ENCODE measurements at regions not wholly inside any gene's neighbourhood (a gene's known extent, or its start where the extent isn't known, plus 50 kb on each side); places are given as distances from the start of the nearest gene placed in this dataset.

GRCh38 chr7:16936626-16937422, 55.0 kb upstream of the AGR3 start:
- Histone ChIP-seq H3K4me2 (replicated peaks; ENCODE audit: low read depth, low read length, poor library complexity, severe bottlenecking) (no peak overlapping the region), H3K4me1 (ENCODE audit: control insufficient read depth in 2 of 2, insufficient read depth in 2 of 2, low read length in 2 of 2) (peaks cover 18 to 19% of the 10 kb centered on the region in 2 donors), H3K27me3 (replicated peaks in 1 of 4; ENCODE audit: control extremely low read depth in 1 of 4, control insufficient read depth in 3 of 4, insufficient read depth in 4 of 4, low read length in 3 of 4) (no peaks in the 10 kb centered on the region), H2AFZ (ENCODE audit: insufficient read depth, low read depth, low read length, poor library complexity, severe bottlenecking) (no peak overlapping the region), H3K9ac (ENCODE audit: low read length) (no peak overlapping the region), H4K20me1 (ENCODE audit: control insufficient read depth, insufficient read depth, low read length, poor library complexity, severe bottlenecking) (no peaks in the 10 kb centered on the region), H3K9me3 (ENCODE audit: control extremely low read depth in 1 of 3, control insufficient read depth in 2 of 3, insufficient read depth in 1 of 3, low read length in 2 of 3) (peaks cover 0 to 3% (median 0%) of the 10 kb centered on the region in 3 donors), H3K79me2 (ENCODE audit: control insufficient read depth, insufficient read depth, low read length) (no peaks in the 10 kb centered on the region), H3K36me3 (replicated peaks in 1 of 2; ENCODE audit: control extremely low read depth in 1 of 2, control insufficient read depth in 1 of 2, extremely low read depth in 1 of 2, insufficient read depth in 2 of 2, low read length in 1 of 2) (no peaks in the 10 kb centered on the region), H3K4me3 (ENCODE audit: control extremely low read depth in 1 of 5, extremely low read depth in 1 of 5, insufficient read depth in 1 of 5, low read depth in 2 of 5, low read length in 4 of 5) (no peak overlapping the region), H3K27ac (ENCODE audit: low read length in 2 of 2) (no peak overlapping the region)
- no peak overlapping the region for H3K4me3 Mint-ChIP-seq
- ATAC-seq (ENCODE audit: low read depth): no peak
- 100% methylated on average over 1 of the region's 4 CpGs for WGBS (ENCODE audit: insufficient coverage)
- no peak for DNase-seq
- peaks cover 34% of the 10 kb centered on the region for H3K4me1 Mint-ChIP-seq
- intact Hi-C loops (cut with micrococcal nuclease): no loop called here
- H3K9me3 Mint-ChIP-seq (ENCODE audit: insufficient read depth): no peaks in the 10 kb centered on the region
- no peak for TF ChIP-seq EZH2 (IDR thresholded peaks at IDR 0.05; ENCODE audit: borderline replicate concordance, insufficient read depth, low read depth, low read length, poor library complexity, severe bottlenecking)
- no peak for TF ChIP-seq CTCF (IDR thresholded peaks at IDR 0.05)
- no peaks in the 10 kb centered on the region for H3K27me3 Mint-ChIP-seq
- ChIA-PET CTCF (interaction anchor here (1.0 to 1.5 kb wide), 2 partner anchors 13 to 135 kb away, joined by 3 to 4 read pairs; no protein-coding TSS in a partner anchor), POLR2A (no interaction called here)
- H3K27ac Mint-ChIP-seq: no peak overlapping the region

GRCh38 chr7:16939161-16939560, 57.4 kb upstream of the AGR3 start:
- Histone ChIP-seq H3K4me2 (replicated peaks; ENCODE audit: low read depth, low read length, poor library complexity, severe bottlenecking) (no peak overlapping the region), H2AFZ (ENCODE audit: insufficient read depth, low read depth, low read length, poor library complexity, severe bottlenecking) (no peak overlapping the region), H3K27me3 (replicated peaks in 1 of 4; ENCODE audit: control extremely low read depth in 1 of 4, control insufficient read depth in 3 of 4, insufficient read depth in 4 of 4, low read length in 3 of 4) (no peaks in the 10 kb centered on the region), H3K4me3 (ENCODE audit: control extremely low read depth in 1 of 5, extremely low read depth in 1 of 5, insufficient read depth in 1 of 5, low read depth in 2 of 5, low read length in 4 of 5) (no peak overlapping the region), H3K4me1 (ENCODE audit: control insufficient read depth in 2 of 2, insufficient read depth in 2 of 2, low read length in 2 of 2) (peaks cover 2 to 3% of the 10 kb centered on the region in 2 donors), H3K27ac (ENCODE audit: low read length in 2 of 2) (no peak overlapping the region), H3K36me3 (replicated peaks in 1 of 2; ENCODE audit: control extremely low read depth in 1 of 2, control insufficient read depth in 1 of 2, extremely low read depth in 1 of 2, insufficient read depth in 2 of 2, low read length in 1 of 2) (no peaks in the 10 kb centered on the region), H3K9ac (ENCODE audit: low read length) (no peak overlapping the region), H3K79me2 (ENCODE audit: control insufficient read depth, insufficient read depth, low read length) (no peaks in the 10 kb centered on the region), H4K20me1 (ENCODE audit: control insufficient read depth, insufficient read depth, low read length, poor library complexity, severe bottlenecking) (no peaks in the 10 kb centered on the region), H3K9me3 (ENCODE audit: control extremely low read depth in 1 of 3, control insufficient read depth in 2 of 3, insufficient read depth in 1 of 3, low read length in 2 of 3) (peaks cover 0 to 14% (median 0%) of the 10 kb centered on the region in 3 donors)
- Mint-ChIP-seq H3K4me3 (no peak overlapping the region), H3K27me3 (no peaks in the 10 kb centered on the region), H3K9me3 (ENCODE audit: insufficient read depth) (no peaks in the 10 kb centered on the region), H3K4me1 (peaks cover 18% of the 10 kb centered on the region), H3K27ac (no peak overlapping the region)
- ChIA-PET POLR2A (no interaction called here), CTCF (no interaction called here)
- ATAC-seq (ENCODE audit: low read depth) (no peak), DNase-seq (no peak)
- no peak for TF ChIP-seq CTCF (IDR thresholded peaks at IDR 0.05)
- no peak for TF ChIP-seq EZH2 (IDR thresholded peaks at IDR 0.05; ENCODE audit: borderline replicate concordance, insufficient read depth, low read depth, low read length, poor library complexity, severe bottlenecking)
- intact Hi-C loops (cut with micrococcal nuclease): no loop called here

Measured in B cell (primary cell).